ENCODE measurements at regions not wholly inside any gene's neighbourhood (a gene's known extent, or its start where the extent isn't known, plus 50 kb on each side); places are given as distances from the start of the nearest gene placed in this dataset.
A peak's percentile ranks its signal among the peaks of the same experiment; 100 is the strongest.

DNA sequence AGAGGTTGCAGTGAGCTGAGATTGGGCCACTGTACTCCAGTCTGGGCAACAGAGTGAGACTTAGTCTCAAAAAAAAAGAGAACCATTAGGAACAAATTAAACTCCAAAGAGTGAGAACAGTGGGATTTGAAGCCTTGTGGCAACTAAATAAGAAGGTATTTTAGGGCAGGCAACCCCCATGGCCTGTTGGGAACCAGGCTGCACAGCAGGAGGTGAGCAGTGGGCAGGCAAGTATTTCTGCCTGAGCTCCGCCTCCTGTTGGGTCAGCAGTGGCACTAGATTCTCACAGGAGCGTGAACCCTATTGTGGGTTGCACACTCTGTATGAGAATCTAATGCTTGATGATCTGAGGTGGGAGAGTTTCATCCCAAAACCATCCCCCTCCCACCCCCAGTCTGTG lies 57.6 kb upstream of the MED9 start:
- no peak for DNase-seq

DNA sequence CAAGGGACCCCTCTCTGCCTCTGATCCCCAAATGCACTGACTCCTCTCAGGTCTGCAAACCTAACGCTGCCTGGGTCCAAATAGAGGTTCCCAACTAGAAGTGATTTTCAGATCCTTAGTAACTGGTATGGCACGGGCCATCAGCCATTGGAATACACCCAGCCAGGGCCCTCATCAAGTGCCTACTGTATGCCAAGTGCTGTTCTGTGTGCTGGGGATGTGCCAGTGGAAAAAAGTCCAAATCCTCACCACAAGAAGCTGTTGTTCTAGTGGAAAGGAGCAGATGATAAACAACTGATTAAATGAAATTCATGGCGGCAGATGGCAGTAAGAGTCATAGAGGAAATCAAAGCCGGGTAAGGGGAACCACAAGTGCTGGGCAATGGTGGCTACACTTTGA lies 57.2 kb upstream of the MED9 start:
- DNase-seq = no peak

DNA sequence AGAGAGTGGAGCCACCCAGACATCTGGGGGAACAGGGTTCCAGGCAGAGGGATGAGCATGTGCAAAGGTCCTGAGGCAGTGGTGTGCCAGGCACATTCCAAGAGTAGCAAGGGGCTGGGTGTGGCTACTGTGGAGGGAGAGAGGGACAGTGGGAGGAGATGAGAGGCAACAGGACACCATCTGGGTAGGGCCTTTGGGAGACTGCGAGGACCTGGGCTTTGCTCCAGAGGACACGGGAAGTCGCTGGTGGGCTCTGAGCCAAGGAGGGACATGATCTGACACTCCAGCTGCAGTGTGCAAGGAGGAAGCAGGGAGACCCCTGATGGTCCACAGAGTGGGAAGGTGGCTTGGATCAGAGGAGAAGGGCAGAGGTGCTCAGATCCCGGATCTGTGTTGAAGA lies 56.7 kb upstream of the MED9 start:
- DNase-seq = no peak

DNA sequence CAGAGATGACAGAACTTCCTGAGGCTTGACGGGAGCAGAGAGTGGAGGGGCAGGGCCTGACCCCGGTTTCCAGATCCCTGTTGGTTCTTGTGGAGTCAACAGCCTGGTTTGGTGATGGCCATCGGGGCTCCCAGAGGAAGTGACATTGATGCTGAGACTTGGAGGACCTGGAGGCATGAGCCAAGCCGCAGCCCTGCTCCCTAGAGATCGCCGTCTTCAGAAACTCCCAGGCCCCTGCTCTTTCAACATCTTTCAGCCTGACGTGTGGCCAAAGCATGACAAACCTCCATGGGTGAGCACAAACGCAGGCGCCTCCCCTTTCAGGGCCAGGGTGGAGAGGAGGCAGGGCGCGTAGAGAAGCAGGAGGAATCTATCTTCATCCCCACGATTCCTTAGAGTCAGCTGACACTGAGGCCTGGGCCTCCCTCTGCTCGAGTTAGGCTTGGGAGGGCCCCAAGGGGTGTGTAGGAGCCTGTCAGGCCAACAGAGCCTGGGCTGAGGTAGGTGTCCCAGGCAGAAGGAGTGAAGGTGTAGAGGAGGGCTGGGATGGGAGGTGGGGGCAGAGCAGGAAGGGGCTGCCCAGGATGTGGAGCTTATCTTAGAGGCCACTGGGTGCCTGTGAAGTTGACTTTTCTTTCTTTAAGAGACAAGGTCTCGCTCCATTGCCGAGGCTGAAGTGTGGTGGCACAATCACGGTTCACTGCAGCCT lies 56.1 kb upstream of the MED9 start:
- DNase-seq = peak; percentile 21

DNA sequence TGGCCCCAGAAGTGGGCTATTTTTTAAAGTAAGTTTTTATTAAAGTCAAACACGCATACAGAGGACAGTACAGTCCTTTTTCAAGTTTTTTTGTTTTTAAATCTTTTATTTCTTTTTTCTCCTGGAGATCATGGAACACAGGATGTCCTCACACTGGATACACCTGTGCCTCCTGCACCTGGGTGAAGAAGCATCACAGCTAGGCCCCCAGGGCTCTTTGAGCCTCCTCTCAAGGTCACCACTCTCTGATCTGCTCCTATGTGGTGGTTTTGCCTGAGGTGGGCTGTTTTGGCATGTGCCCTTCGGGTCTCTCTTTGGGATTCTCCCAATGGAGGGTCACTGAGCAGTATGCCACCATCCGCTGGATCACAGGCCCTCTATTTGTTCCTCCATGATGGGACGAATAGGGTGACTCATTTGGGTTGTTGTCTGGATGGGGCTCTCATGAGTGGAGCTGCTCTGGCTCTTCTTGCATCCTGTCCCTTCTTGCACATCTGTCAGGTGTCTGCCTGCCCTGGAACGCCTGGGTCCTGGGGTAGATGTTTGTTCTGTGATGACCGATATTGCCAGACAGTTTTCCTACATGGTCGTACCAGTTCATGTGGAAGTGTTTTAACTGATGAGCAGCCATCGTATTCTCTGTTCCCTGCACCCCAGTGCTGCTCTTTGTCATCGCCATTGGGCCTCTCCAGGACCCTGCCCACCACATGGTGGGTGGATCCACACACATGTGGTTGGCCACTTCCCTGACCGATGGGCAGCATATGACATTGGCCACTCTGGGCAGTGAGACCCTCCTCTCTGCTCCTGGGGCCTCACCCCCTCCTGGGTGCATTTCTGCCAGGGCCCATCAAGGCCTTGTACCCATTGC lies 55.2 kb upstream of the MED9 start:
- no peak for DNase-seq

DNA sequence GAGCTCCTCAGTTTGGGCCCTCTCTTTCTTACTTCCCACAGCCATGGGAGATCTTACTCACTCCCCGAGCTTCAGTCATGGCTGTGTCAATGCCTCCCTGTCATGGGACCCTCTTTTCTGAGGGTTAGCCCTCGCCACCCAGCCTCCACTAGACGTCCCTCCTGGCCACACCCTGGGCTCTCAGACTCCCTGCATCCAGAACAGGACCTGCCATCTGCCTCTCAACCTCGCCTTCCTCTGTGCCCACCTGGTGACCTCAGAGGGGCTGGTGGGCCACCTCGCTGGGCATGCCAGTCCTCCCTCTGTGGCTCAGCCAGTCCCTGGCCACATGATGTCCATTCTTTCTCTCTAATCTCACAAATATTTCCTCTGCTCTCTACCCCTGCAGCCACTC lies 54.6 kb upstream of the MED9 start:
- no peak for DNase-seq

DNA sequence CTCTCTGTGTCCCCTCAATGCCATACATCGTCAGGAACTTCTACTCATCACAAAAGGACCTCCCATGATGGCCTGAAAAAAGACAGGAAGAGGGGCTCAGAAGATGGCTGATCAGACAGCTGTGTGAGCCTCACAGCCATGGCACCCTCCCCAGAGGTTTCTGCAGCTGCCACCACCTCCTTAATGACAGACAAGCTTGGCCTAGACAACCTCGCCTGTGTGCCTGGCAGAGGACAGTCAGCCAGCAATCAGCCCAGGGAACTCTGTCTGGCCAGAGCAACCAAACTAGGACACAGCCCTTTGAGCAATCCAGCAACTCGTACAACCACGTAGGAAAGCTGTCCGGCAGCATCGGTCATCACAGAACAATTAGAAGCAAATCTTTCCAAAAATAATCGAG lies 54.2 kb upstream of the MED9 start:
- DNase-seq = no peak

DNA sequence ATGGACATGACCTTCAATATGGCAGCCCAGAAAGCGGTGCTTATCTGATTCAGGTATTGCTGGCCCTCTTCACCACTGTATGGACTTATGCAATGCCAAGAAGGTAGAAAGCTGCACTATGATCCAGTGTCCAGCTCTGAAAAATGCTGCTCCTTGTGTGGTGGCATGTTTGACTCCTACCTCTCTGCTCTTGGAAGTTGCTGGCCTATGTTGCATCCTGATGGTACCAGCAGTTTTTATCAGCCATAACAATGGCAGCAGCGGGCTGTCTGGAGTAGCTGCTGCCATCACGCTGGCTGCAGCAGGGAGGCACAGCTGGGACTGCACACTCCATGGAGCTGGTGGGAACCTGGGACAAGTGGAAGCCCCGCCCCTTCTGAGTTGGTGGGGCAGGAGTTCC lies 53.1 kb upstream of the MED9 start:
- no peak for DNase-seq

DNA sequence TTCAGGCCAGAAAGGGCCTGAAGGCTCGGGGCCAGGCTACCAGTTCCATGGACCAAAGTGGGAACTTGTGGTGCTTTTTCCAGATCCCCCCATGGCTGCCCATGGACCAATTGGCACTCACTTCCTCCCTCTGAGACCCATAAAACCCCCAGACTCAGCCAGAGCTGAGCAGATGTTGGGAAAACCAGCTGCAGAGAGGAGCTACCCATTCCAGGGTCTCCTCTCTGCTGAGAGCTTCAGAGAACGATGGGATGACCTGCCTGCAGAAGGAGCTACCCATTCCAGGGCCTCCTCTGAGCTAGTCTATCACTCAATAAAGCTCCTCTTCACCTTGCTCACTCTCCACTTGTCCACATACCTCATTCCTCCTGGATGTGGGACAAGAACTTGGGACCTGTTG lies 52.2 kb upstream of the MED9 start:
- no peak for DNase-seq

DNA sequence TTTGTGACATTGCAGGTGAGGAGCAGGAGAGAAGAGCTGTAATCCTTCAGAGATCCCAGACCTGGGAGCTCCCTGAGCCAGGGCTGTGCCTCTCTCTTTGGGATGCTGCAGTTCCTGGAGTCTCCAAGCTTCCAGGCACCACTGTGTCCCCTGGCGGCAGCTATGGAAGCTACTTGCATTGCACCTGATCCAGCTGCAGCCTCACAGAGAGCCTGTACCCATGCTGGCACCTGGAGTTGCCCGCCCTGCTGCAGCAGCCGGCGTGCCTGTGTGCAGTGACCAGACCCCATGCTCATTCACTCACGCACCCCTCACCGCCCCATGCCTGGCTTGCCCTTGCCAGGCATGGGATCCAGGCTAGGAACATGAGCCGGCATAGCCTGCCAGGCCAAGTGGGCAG lies 51.8 kb upstream of the MED9 start:
- no peak for DNase-seq

DNA sequence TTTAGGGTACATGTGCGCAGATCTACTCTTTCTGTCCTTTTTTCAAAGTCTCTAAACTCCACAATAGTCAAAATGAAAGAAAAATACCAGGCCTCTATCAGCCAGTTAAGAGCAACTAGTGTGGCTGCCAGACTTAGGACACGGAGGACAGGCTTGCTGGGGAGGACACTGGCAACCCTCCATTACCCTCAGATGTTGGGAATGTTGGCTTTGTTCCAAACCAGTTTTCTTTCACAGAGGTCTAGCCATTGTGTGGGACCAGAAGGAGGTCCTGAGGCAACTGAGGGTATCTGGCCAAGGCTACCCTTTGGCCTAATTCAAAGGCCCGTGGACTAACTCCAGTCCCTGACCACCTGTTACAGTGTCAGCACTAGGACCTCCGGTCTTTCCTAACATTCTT lies 51.2 kb upstream of the MED9 start:
- DNase-seq = no peak

DNA sequence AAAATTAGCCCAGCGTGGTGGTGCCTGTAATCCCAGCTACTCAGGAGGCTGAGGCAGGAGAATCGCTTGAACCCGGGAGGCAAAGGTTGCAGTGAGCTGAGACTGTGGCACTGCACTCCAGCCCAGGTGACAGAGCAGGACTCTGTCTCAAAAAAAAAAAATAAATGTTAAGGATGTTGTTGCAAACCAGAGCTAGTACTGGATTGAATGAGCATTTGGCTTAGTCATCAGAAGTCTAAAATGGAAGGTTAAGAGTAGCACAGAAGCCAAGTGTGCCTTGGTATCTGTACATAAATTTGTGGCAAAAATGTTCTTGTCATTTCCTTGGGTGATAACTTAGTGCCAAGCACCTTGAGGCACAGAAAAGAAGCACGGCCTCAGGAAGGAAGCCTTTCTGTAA lies 50.6 kb upstream of the MED9 start:
- no peak for DNase-seq
